Smooth muscle cell (in vitro differentiated cells): ENCODE measurements at regions not wholly inside any gene's neighbourhood (a gene's known extent, or its start where the extent isn't known, plus 50 kb on each side); places are given as distances from the start of the nearest gene placed in this dataset.

ENCODE experiments used
- DNase-seq: peaks from one replicate; lab custom pipeline; 2025; ENCODE audit not compliant: unreplicated experiment; lab: John Stamatoyannopoulos, UW
- H2AFZ ChIP-seq: fragments of 200-600 bp; sonication (generic); 2 replicates; pipeline ENCODE4 v1.6.0; 2016; ENCODE audit warnings: antibody characterized with exemption, low read depth, mild to moderate bottlenecking
- H3F3A ChIP-seq: fragments of 200-600 bp; sonication (generic); 2 replicates; pipeline ENCODE4 v1.6.0; 2017; ENCODE audit warnings: antibody characterized with exemption, low read depth
- H3K27ac ChIP-seq: fragments of 200-600 bp; sonication (generic); 2 replicates; pipeline ENCODE4 v1.5.1; 2016; ENCODE audit warnings: low read depth, mild to moderate bottlenecking
- H3K27me3 ChIP-seq: fragments of 200-600 bp; sonication (generic); 2 replicates; pipeline ENCODE4 v1.6.1; 2016; ENCODE audit warnings: low read depth, mild to moderate bottlenecking
- H3K36me3 ChIP-seq: fragments of 200-600 bp; sonication (generic); 2 replicates; pipeline ENCODE4 v1.5.1; 2016; ENCODE audit warnings: low read depth
- H3K4me1 ChIP-seq: fragments of 200-600 bp; sonication (generic); 2 replicates; pipeline ENCODE4 v1.5.1; 2016; ENCODE audit warnings: low read depth
- H3K4me2 ChIP-seq: fragments of 200-600 bp; sonication (generic); 2 replicates; pipeline ENCODE4 v1.6.0; 2016; ENCODE audit warnings: mild to moderate bottlenecking
- H3K4me3 ChIP-seq: fragments of 200-600 bp; sonication (generic); 2 replicates; pipeline ENCODE4 v1.5.1; 2016; ENCODE audit warnings: mild to moderate bottlenecking
- H3K79me2 ChIP-seq: fragments of 200-600 bp; sonication (generic); 2 replicates; pipeline ENCODE4 v1.6.0; 2016; ENCODE audit warnings: low read depth, mild to moderate bottlenecking
- H3K9ac ChIP-seq: fragments of 200-600 bp; sonication (generic); 2 replicates; pipeline ENCODE4 v1.6.0; 2016; ENCODE audit warnings: low read depth
- H3K9me3 ChIP-seq: fragments of 200-600 bp; sonication (generic); replicated peaks from 2 replicates; pipeline ENCODE4 v1.5.1; 2016; ENCODE audit warnings: low read depth
- H4K20me1 ChIP-seq: fragments of 200-600 bp; sonication (generic); 2 replicates; pipeline ENCODE4 v1.6.0; 2016; ENCODE audit warnings: low read depth
- WGBS: methylation state at CpG from one replicate; pipeline ENCODE4 v1.1.7; 2016; ENCODE audit warnings: low lambda C conversion rate; 5-methylcytosine and 5-hydroxymethylcytosine counted together
- TF ChIP-seq, protein P1 (sequence below): fragments of 200-600 bp; sonication (generic); IDR thresholded peaks from 2 replicates; pipeline ENCODE4 v1.5.1; 2017; ENCODE audit warnings: borderline replicate concordance, mild to moderate bottlenecking, antibody characterized with exemption; ENCODE audit not compliant: insufficient read depth, poor library complexity, severe bottlenecking

DNA sequence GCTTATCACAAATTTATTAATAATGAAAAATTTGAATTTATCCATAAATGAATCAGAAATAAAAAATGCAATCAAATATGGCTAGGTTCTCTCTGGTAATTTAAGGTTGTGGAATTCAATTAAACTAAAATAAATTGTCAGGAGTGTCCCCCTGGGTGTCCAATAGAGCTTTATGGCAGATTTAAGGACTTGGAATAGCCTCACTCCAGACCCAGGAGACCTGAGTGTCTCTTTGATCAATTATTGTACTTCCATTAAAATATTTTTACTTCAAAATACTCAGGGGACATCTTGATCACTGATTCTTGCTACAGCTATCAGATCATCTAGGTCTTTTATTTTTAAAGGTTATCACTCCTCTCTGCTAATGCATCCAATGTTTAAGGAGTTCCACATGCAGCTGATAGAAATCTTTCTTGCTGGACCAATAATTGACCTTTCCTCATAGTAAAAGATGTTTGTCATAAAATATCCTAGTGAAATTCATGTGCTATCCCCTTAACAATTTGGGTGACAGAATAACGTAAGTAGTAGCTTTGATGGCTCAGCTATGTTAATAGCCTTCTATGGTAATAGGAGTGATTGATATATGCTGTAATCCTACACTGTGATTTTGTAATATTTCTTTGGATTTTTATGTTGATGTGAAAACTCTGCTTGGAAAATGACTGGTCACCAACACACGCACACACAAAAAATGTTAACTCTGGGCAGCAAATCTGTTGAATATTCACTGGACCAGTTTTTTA lies 395.3 kb downstream of the NYAP2 start:
- 84% methylated on average over 2 of the region's 2 CpGs for whole genome bisulfite sequencing
- no peak overlapping the region for H3K9ac ChIP-seq

DNA sequence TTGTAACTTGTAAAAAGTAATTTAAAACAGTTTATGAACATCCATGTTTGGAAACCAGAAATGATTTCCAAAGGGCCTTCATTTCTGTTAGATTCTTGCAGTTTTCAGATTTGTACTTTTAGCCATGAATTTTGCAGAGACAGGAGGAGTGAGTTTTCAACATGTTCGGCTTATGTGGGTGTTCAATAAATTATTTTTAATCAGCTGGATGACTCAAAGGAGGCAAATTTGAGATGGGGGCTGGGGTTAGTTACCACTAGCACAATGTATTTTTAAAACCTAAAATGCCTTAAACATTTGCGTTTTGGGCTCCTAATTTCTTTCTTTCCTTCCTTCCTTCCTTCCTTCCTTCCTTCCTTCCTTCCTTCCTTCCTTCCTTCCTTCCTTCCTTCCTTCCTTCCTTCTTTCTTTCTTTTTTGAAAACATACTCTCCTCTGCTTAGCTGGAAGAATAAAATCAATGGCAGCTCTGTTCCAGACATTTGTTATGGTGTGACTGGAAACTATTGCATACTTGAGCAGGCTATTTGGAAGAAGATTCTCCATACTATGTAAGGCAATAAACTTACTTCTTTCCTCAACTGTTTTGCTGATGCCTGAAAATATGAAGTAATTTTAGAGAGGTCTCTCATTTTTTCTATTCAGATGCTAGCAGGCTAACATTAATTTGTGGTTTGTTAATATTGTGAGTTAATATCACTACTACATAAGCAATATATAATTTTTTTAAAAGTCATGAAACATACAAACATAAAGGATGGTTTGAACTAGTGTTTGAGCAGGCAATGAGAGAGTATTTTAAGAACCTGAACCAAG lies 394.4 kb downstream of the NYAP2 start:
- no peaks in the 10 kb centered on the region for H3K79me2 ChIP-seq
- H2AFZ ChIP-seq: no peak overlapping the region
- H3K9ac ChIP-seq: no peak overlapping the region
- H3K27ac ChIP-seq: no peak overlapping the region
- H3K4me1 ChIP-seq: no peaks in the 10 kb centered on the region
- no peak overlapping the region for H3K4me3 ChIP-seq
- WGBS: 82% methylated on average over 2 of the region's 2 CpGs
- no peaks in the 10 kb centered on the region for H4K20me1 ChIP-seq
- no peaks in the 10 kb centered on the region for H3K9me3 ChIP-seq
- H3K4me2 ChIP-seq: no peak overlapping the region
- no peaks in the 10 kb centered on the region for H3K27me3 ChIP-seq
- no peak for DNase-seq
- no peaks in the 10 kb centered on the region for H3F3A ChIP-seq
- H3K36me3 ChIP-seq: no peaks in the 10 kb centered on the region
- TF ChIP-seq, protein P1, sequence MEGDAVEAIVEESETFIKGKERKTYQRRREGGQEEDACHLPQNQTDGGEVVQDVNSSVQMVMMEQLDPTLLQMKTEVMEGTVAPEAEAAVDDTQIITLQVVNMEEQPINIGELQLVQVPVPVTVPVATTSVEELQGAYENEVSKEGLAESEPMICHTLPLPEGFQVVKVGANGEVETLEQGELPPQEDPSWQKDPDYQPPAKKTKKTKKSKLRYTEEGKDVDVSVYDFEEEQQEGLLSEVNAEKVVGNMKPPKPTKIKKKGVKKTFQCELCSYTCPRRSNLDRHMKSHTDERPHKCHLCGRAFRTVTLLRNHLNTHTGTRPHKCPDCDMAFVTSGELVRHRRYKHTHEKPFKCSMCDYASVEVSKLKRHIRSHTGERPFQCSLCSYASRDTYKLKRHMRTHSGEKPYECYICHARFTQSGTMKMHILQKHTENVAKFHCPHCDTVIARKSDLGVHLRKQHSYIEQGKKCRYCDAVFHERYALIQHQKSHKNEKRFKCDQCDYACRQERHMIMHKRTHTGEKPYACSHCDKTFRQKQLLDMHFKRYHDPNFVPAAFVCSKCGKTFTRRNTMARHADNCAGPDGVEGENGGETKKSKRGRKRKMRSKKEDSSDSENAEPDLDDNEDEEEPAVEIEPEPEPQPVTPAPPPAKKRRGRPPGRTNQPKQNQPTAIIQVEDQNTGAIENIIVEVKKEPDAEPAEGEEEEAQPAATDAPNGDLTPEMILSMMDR: no peak

More for the DNA sequence above, 395.3 kb downstream of the NYAP2 start:
- Histone ChIP-seq H3K27me3 (no peaks in the 10 kb centered on the region), H4K20me1 (no peaks in the 10 kb centered on the region), H2AFZ (no peak overlapping the region), H3K79me2 (no peaks in the 10 kb centered on the region), H3F3A (no peaks in the 10 kb centered on the region), H3K27ac (no peak overlapping the region), H3K4me1 (no peaks in the 10 kb centered on the region), H3K4me3 (no peak overlapping the region), H3K4me2 (no peak overlapping the region), H3K36me3 (no peaks in the 10 kb centered on the region), H3K9me3 (no peaks in the 10 kb centered on the region)
- TF ChIP-seq, protein P1: no peak
- no peak for DNase-seq

DNA sequence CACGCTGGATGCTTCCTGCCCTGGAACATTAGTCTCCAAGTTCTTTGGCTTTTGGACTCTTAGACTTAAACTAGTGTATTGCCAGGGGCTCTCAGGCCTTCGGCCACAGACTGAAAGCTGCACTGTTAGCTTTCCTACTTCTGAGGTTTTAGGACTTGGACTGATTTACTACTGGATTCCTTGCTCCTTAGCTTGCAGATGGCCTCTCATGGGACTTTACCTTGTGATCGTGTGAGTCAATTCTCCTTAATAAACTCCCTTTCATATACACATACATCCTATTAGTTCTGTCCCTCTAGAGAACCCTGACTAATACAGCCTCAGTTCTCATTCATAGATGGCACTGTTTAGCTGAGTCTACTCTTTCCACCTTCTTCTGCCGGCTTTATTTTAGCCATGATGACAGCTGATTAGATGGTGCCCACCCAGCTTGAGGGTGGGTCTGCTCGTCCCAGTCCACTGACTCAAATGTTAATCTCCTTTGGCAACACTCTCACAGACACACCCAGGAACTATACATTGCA lies 389.1 kb downstream of the NYAP2 start:
- Histone ChIP-seq H3K4me3 (no peak overlapping the region), H3K27ac (no peak overlapping the region), H3K36me3 (no peaks in the 10 kb centered on the region), H3K4me1 (no peaks in the 10 kb centered on the region), H3F3A (no peaks in the 10 kb centered on the region), H2AFZ (no peak overlapping the region), H3K4me2 (no peak overlapping the region), H3K27me3 (no peaks in the 10 kb centered on the region), H3K9ac (no peak overlapping the region), H4K20me1 (no peaks in the 10 kb centered on the region), H3K79me2 (no peaks in the 10 kb centered on the region), H3K9me3 (no peaks in the 10 kb centered on the region)
- DNase-seq: no peak
- WGBS: 80% methylated on average over 5 of the region's 5 CpGs
- TF ChIP-seq, protein P1: no peak
